ENCODE measurements at regions not wholly inside any gene's neighbourhood (a gene's known extent, or its start where the extent isn't known, plus 50 kb on each side); places are given as distances from the start of the nearest gene placed in this dataset.

DNA sequence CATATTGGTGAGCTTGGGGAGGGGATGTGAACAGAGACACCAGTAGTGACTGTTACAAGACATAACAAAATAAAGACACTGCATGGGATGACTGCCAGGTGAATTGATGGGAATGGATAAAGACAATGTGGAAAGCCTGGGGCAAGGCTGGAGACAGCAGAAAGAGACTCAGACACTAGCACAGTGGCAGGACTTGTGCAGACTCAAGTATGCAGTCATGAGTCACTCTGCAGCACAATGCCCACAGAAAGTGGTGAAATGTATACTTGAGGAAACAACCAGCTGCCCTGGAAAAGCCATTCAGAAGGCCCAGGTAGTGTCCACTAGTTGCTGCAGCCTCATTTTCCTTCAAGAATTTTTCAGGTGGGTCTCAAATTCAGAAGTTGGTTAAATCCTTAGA, 452.3 kb downstream of the MID1IP1 start:
- H3K4me3 ChIP-seq (ENCODE audit: low read depth, low read length) = no peak overlapping the region
- CTCF ChIA-PET = interaction anchor here (1.1 kb wide), 2 partner anchors 11 to 101 kb away, joined by 4 read pairs; no protein-coding TSS in a partner anchor
- no peaks in the 10 kb centered on the region for H3K36me3 ChIP-seq (ENCODE audit: control insufficient read depth in 2 of 2, insufficient read depth in 1 of 2, low read length in 2 of 2)
- no peak overlapping the region for H3K27ac ChIP-seq (ENCODE audit: extremely low read depth, low read depth, low read length)
- no peaks in the 10 kb centered on the region for H3K9me3 ChIP-seq (ENCODE audit: control insufficient read depth, insufficient read depth, low read depth, low read length)
- TF ChIP-seq ZNF292 (tag by site-specific recombination; IDR thresholded peaks at IDR 0.05; ENCODE audit: borderline replicate concordance, low read depth) (no peak), ZNF121 (tag by site-specific recombination; IDR thresholded peaks at IDR 0.05) (no peak), ZNF600 (tag by site-specific recombination; IDR thresholded peaks at IDR 0.05) (no peak), ZNF768 (tag by site-specific recombination; IDR thresholded peaks at IDR 0.05) (no peak), ZNF174 (tag by site-specific recombination; IDR thresholded peaks at IDR 0.05) (no peak), ZNF169 (tag by site-specific recombination; IDR thresholded peaks at IDR 0.05) (no peak), ZNF16 (tag by site-specific recombination; IDR thresholded peaks at IDR 0.05; ENCODE audit: low read depth) (no peak), ZSCAN23 (tag by site-specific recombination; IDR thresholded peaks at IDR 0.05) (no peak), ZNF433 (tag by site-specific recombination; IDR thresholded peaks at IDR 0.05; ENCODE audit: low read depth) (no peak), GLI4 (tag by site-specific recombination; IDR thresholded peaks at IDR 0.05) (no peak), ZNF704 (tag by site-specific recombination; IDR thresholded peaks at IDR 0.05) (no peak)
- TF ChIP-seq, protein P1, sequence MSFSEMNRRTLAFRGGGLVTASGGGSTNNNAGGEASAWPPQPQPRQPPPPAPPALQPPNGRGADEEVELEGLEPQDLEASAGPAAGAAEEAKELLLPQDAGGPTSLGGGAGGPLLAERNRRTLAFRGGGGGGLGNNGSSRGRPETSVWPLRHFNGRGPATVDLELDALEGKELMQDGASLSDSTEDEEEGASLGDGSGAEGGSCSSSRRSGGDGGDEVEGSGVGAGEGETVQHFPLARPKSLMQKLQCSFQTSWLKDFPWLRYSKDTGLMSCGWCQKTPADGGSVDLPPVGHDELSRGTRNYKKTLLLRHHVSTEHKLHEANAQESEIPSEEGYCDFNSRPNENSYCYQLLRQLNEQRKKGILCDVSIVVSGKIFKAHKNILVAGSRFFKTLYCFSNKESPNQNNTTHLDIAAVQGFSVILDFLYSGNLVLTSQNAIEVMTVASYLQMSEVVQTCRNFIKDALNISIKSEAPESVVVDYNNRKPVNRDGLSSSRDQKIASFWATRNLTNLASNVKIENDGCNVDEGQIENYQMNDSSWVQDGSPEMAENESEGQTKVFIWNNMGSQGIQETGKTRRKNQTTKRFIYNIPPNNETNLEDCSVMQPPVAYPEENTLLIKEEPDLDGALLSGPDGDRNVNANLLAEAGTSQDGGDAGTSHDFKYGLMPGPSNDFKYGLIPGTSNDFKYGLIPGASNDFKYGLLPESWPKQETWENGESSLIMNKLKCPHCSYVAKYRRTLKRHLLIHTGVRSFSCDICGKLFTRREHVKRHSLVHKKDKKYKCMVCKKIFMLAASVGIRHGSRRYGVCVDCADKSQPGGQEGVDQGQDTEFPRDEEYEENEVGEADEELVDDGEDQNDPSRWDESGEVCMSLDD (tag by site-specific recombination; IDR thresholded peaks at IDR 0.05) = no peak
- TF ChIP-seq, protein P2, sequence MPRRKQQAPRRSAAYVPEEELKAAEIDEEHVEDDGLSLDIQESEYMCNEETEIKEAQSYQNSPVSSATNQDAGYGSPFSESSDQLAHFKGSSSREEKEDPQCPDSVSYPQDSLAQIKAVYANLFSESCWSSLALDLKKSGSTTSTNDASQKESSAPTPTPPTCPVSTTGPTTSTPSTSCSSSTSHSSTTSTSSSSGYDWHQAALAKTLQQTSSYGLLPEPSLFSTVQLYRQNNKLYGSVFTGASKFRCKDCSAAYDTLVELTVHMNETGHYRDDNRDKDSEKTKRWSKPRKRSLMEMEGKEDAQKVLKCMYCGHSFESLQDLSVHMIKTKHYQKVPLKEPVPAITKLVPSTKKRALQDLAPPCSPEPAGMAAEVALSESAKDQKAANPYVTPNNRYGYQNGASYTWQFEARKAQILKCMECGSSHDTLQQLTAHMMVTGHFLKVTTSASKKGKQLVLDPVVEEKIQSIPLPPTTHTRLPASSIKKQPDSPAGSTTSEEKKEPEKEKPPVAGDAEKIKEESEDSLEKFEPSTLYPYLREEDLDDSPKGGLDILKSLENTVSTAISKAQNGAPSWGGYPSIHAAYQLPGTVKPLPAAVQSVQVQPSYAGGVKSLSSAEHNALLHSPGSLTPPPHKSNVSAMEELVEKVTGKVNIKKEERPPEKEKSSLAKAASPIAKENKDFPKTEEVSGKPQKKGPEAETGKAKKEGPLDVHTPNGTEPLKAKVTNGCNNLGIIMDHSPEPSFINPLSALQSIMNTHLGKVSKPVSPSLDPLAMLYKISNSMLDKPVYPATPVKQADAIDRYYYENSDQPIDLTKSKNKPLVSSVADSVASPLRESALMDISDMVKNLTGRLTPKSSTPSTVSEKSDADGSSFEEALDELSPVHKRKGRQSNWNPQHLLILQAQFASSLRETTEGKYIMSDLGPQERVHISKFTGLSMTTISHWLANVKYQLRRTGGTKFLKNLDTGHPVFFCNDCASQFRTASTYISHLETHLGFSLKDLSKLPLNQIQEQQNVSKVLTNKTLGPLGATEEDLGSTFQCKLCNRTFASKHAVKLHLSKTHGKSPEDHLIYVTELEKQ (tag by site-specific recombination; IDR thresholded peaks at IDR 0.05; ENCODE audit: borderline replicate concordance) = no peak
- TF ChIP-seq, protein P3, sequence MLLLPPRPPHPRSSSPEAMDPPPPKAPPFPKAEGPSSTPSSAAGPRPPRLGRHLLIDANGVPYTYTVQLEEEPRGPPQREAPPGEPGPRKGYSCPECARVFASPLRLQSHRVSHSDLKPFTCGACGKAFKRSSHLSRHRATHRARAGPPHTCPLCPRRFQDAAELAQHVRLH (tag by site-specific recombination; IDR thresholded peaks at IDR 0.05) = no peak
- POLR2A ChIA-PET = no interaction called here
- no peaks in the 10 kb centered on the region for H3K4me1 ChIP-seq (ENCODE audit: control insufficient read depth, insufficient read depth, low read length)

GRCh38 chrX:39258331-39258730, 457.1 kb downstream of the MID1IP1 start:
- Histone ChIP-seq H3K4me1 (ENCODE audit: control insufficient read depth, insufficient read depth, low read length) (no peaks in the 10 kb centered on the region; the same call in 1 of the 2 replicates), H3K4me3 (ENCODE audit: low read depth, low read length) (no peak overlapping the region), H3K9me3 (ENCODE audit: control insufficient read depth, insufficient read depth, low read depth, low read length) (no peaks in the 10 kb centered on the region), H3K27ac (ENCODE audit: extremely low read depth, low read depth, low read length) (no peak overlapping the region), H3K36me3 (ENCODE audit: control insufficient read depth in 2 of 2, insufficient read depth in 1 of 2, low read length in 2 of 2) (no peaks in the 10 kb centered on the region)
- POLR2A ChIA-PET = interaction anchor here (0.6 kb wide), 1 partner anchor 1832 kb away, joined by 7 read pairs; no protein-coding TSS in a partner anchor
- TF ChIP-seq ZNF37A (tag by site-specific recombination; IDR thresholded peaks at IDR 0.05) = no peak
- TF ChIP-seq ZIC2 (tag by site-specific recombination; IDR thresholded peaks at IDR 0.05) = no peak
- TF ChIP-seq BCL11B (tag by site-specific recombination; IDR thresholded peaks at IDR 0.05; ENCODE audit: low read depth) = no peak
- TF ChIP-seq ZNF621 (tag by site-specific recombination; IDR thresholded peaks at IDR 0.05) = no peak
- no peak for TF ChIP-seq GLIS1 (tag by site-specific recombination; IDR thresholded peaks at IDR 0.05)
- CTCF ChIA-PET = interaction anchor here (0.5 to 0.8 kb wide), 3 partner anchors 12 to 1238 kb away, joined by 3 to 4 read pairs (median 4); no protein-coding TSS in a partner anchor

Measured in HEK293 (cell line).